IMR-90 (cell line): ENCODE measurements at regions not wholly inside any gene's neighbourhood (a gene's known extent, or its start where the extent isn't known, plus 50 kb on each side); places are given as distances from the start of the nearest gene placed in this dataset.

Experiments
- ATAC-seq: fragments of 200-7000 bp; cut with Tn5 transposase; 2 replicates; pipeline ENCODE4 v1.9.1; 2020; ENCODE audit warnings: low read depth, mild to moderate bottlenecking, moderate library complexity
- BruUV-seq: library from RNA; stranded (reverse); fragments of 400-500 nt; replicated peaks from 2 replicates; lab custom pipeline; 2021; lab: Mats Ljungman, UMichigan
- CTCF ChIA-PET: fragments of 300-600 bp; formaldehyde crosslinking; extraction: SDS; loops from one replicate; lab custom pipeline; 2021; ENCODE audit warnings: antibody characterized with exemption; lab: Yijun Ruan, JAX
- POLR2A ChIA-PET: fragments of 300-600 bp; sonication (Branson Sonifier 250); formaldehyde crosslinking; loops from one replicate; lab custom pipeline; 2022; ENCODE audit warnings: antibody characterized with exemption; ENCODE audit not compliant: unreplicated experiment; lab: Charles Lee
- DNase-seq: peaks from one replicate; pipeline ENCODE4 v3.0.0; 2013
- H2AFZ ChIP-seq: replicated peaks from 2 replicates; pipeline ENCODE3; 2013; ENCODE audit warnings: low read length, mild to moderate bottlenecking; ENCODE audit not compliant: poor library complexity
- H2AK5ac ChIP-seq: 2 replicates; pipeline ENCODE4 v1.6.1; 2013; ENCODE audit warnings: low read depth, low read length, inconsistent platforms
- H2AK9ac ChIP-seq: replicated peaks from 2 replicates; pipeline ENCODE3; 2013; ENCODE audit warnings: mild to moderate bottlenecking, low read depth, low read length, moderate library complexity; ENCODE audit not compliant: poor library complexity
- H2BK120ac ChIP-seq: 2 replicates; pipeline ENCODE4 v1.6.1; 2013; ENCODE audit warnings: low read depth, low read length, inconsistent platforms
- H2BK15ac ChIP-seq: 3 replicates; pipeline ENCODE4 v1.6.1; 2013; ENCODE audit warnings: low read depth, low read length, inconsistent platforms
- H2BK20ac ChIP-seq: 2 replicates; pipeline ENCODE4 v1.6.1; 2013; ENCODE audit warnings: low read depth, mild to moderate bottlenecking, inconsistent platforms, low read length, moderate library complexity
- H2BK5ac ChIP-seq: 2 replicates; pipeline ENCODE4 v1.6.1; 2013; ENCODE audit warnings: mild to moderate bottlenecking, low read depth, low read length, inconsistent platforms; ENCODE audit not compliant: poor library complexity, severe bottlenecking
- H3K14ac ChIP-seq: replicated peaks from 2 replicates; pipeline ENCODE4 v1.6.1; 2013; ENCODE audit warnings: low read depth, low read length, inconsistent platforms
- H3K18ac ChIP-seq: 2 replicates; pipeline ENCODE4 v1.6.1; 2013; ENCODE audit warnings: low read depth, low read length, control low read depth
- H3K23ac ChIP-seq: 2 replicates; pipeline ENCODE4 v1.6.1; 2013; ENCODE audit warnings: low read depth, low read length, inconsistent platforms
- H3K27ac ChIP-seq: 2 replicates; pipeline ENCODE4 v1.5.1; 2013; ENCODE audit warnings: mild to moderate bottlenecking, control low read depth, low read length; ENCODE audit not compliant: insufficient read depth
- H3K27me3 ChIP-seq: 2 replicates; pipeline ENCODE4 v1.6.1; 2013; ENCODE audit warnings: low read length; ENCODE audit not compliant: control insufficient read depth, insufficient read depth
- H3K36me3 ChIP-seq: 2 replicates; pipeline ENCODE4 v1.6.1; 2013; ENCODE audit warnings: low read length, mixed read lengths; ENCODE audit not compliant: control insufficient read depth, insufficient read depth
- H3K4ac ChIP-seq: 2 replicates; pipeline ENCODE4 v1.6.1; 2013; ENCODE audit warnings: low read depth, low read length, inconsistent platforms
- H3K4me1 ChIP-seq: 2 replicates; pipeline ENCODE4 v1.6.1; 2013; ENCODE audit warnings: low read length, mixed read lengths; ENCODE audit not compliant: control insufficient read depth, insufficient read depth
- H3K4me2 ChIP-seq: 2 replicates; pipeline ENCODE4 v1.6.1; 2013; ENCODE audit warnings: low read depth, mild to moderate bottlenecking, control low read depth, low read length, moderate library complexity
- H3K4me3 ChIP-seq: 2 replicates; pipeline ENCODE4 v1.5.1; 2013; ENCODE audit warnings: low read depth, mild to moderate bottlenecking, control low read depth, low read length, moderate library complexity; ENCODE audit not compliant: insufficient read depth
- H3K56ac ChIP-seq: 2 replicates; pipeline ENCODE4 v1.6.1; 2013; ENCODE audit warnings: low read length, inconsistent platforms; ENCODE audit not compliant: insufficient read depth; ENCODE audit errors: extremely low read depth
- H3K79me1 ChIP-seq, 2 experiments: 2 replicates each; pipeline ENCODE4 v1.6.1; 2013; ENCODE audit warnings: low read length in 2 of 2, inconsistent platforms in 1 of 2, low read depth in 1 of 2
- H3K9ac ChIP-seq: 2 replicates; pipeline ENCODE4 v1.6.1; 2013; ENCODE audit warnings: low read depth, low read length, control low read depth
- H3K9me1 ChIP-seq: 2 replicates; pipeline ENCODE4 v1.6.1; 2013; ENCODE audit warnings: low read length, inconsistent platforms; ENCODE audit not compliant: insufficient read depth
- H3K9me3 ChIP-seq: 2 replicates; pipeline ENCODE4 v1.6.1; 2013; ENCODE audit warnings: low read length; ENCODE audit not compliant: control insufficient read depth, insufficient read depth
- H4K20me1 ChIP-seq: 2 replicates; pipeline ENCODE4 v1.6.1; 2013; ENCODE audit warnings: low read length, inconsistent platforms; ENCODE audit not compliant: insufficient read depth
- H4K5ac ChIP-seq: 2 replicates; pipeline ENCODE4 v1.6.1; 2013; ENCODE audit warnings: mild to moderate bottlenecking, low read depth, low read length, control low read depth
- H4K8ac ChIP-seq, 2 experiments: 2 replicates each; pipeline ENCODE4 v1.6.1; 2013; ENCODE audit warnings: low read depth in 2 of 2, low read length in 2 of 2, control low read depth in 1 of 2, inconsistent platforms in 1 of 2
- H4K91ac ChIP-seq: 2 replicates; pipeline ENCODE4 v1.6.1; 2013; ENCODE audit warnings: low read depth, low read length, inconsistent platforms; ENCODE audit not compliant: insufficient read depth
- BHLHE40 ChIP-seq: fragments of 150-350 bp; IDR thresholded peaks from 2 replicates; pipeline ENCODE4 v1.6.1; 2016; ENCODE audit warnings: mild to moderate bottlenecking, low read depth, low read length
- CHD1 ChIP-seq: IDR thresholded peaks from 2 replicates; pipeline ENCODE4 v1.6.1; 2012; ENCODE audit warnings: low read depth, low read length, improper control_type of control experiment
- MAFK ChIP-seq: IDR thresholded peaks from 2 replicates; pipeline ENCODE4 v1.6.1; 2012; ENCODE audit warnings: low read depth, low read length, improper control_type of control experiment
- MXI1 ChIP-seq: IDR thresholded peaks from 2 replicates; pipeline ENCODE4 v1.6.1; 2012; ENCODE audit warnings: low read depth, mild to moderate bottlenecking, low read length, moderate library complexity, borderline replicate concordance
- NFE2L2 ChIP-seq: fragments of 150-350 bp; IDR thresholded peaks from 2 replicates; pipeline ENCODE4 v1.6.1; 2016; ENCODE audit warnings: low read depth, mild to moderate bottlenecking, low read length
- POLR2A ChIP-seq: IDR thresholded peaks from 2 replicates; pipeline ENCODE4 v1.6.1; 2012; ENCODE audit warnings: mild to moderate bottlenecking, low read depth, low read length
- SMC3 ChIP-seq: fragments of 150-350 bp; IDR thresholded peaks from 2 replicates; pipeline ENCODE4 v1.6.1; 2016; ENCODE audit warnings: low read depth, mild to moderate bottlenecking, antibody characterized with exemption, low read length, moderate library complexity
- USF2 ChIP-seq: fragments of 150-350 bp; IDR thresholded peaks from 2 replicates; pipeline ENCODE4 v1.6.1; 2017; ENCODE audit warnings: mild to moderate bottlenecking, antibody characterized with exemption, low read length, low read depth
- WGBS, 2 experiments: methylation state at CpG; one replicate each; pipeline versions ENCODE4 v1.1.5 to v1.1.7; 2013; ENCODE audit warnings: missing lambda C conversion rate in 2 of 2; ENCODE audit not compliant: insufficient read length in 1 of 2; ENCODE audit errors: extremely low coverage in 2 of 2; 5-methylcytosine and 5-hydroxymethylcytosine counted together
- dilution Hi-C: fragments of 300-500 bp; cut with HindIII; formaldehyde crosslinking; loops from one replicate; pipeline ENCODE4 v1.14.3; 2018; ENCODE audit warnings: low sequenced_read_pairs; ENCODE audit not compliant: unreplicated experiment
- in situ Hi-C: fragments of 300-500 bp; cut with MboI; formaldehyde crosslinking; loops from 3 replicates; pipeline ENCODE4 v1.14.3; 2019; ENCODE audit warnings: low sequenced_read_pairs, inconsistent platforms, mixed read lengths
- intact Hi-C: fragments of 100-400 bp; cut with micrococcal nuclease; formaldehyde crosslinking; loops from 2 replicates; pipeline ENCODE4 v1.10.0; 2022

- H3K9me3 ChIP-seq: no peaks in the 10 kb centered on the region
- dilution Hi-C loops (no loop called here), intact Hi-C loops (no loop called here), in situ Hi-C loops (no loop called here)
- H3K4me2 ChIP-seq: no peak overlapping the region
- no peaks in the 10 kb centered on the region for H3K27me3 ChIP-seq
- peaks cover 7% of the 10 kb centered on the region; the same call in 1 of the 2 replicates for H3K9me1 ChIP-seq
- H3K36me3 ChIP-seq: no peaks in the 10 kb centered on the region
- H3K23ac ChIP-seq: no peak overlapping the region
- H3K14ac ChIP-seq: no peak overlapping the region
- no peak for ATAC-seq
- no peak overlapping the region for H2BK5ac ChIP-seq
- no peak overlapping the region for H3K9ac ChIP-seq
- POLR2A ChIA-PET: no interaction called here
- no peak overlapping the region for H2AK9ac ChIP-seq
- TF ChIP-seq MXI1 (no peak), POLR2A (no peak), CHD1 (no peak), SMC3 (no peak), USF2 (no peak), MAFK (no peak), NFE2L2 (no peak), BHLHE40 (no peak)
- no peak overlapping the region for H3K4me3 ChIP-seq
- H3K18ac ChIP-seq: no peak overlapping the region
- no peak overlapping the region for H4K5ac ChIP-seq
- H2BK15ac ChIP-seq: no peak overlapping the region
- no peak overlapping the region for H3K27ac ChIP-seq
- peaks cover 2% of the 10 kb centered on the region; the same call in 1 of the 2 replicates for H3K4me1 ChIP-seq
- H4K8ac ChIP-seq: no peak overlapping the region
- 80 to 100% methylated on average over 1 to 2 of the region's 2 CpGs for WGBS, 2 experiments
- no peak overlapping the region for H2BK20ac ChIP-seq
- H3K56ac ChIP-seq: no peak overlapping the region
- no peak overlapping the region for H2AFZ ChIP-seq
- H2BK120ac ChIP-seq: no peak overlapping the region
- no TSS peak for BruUV-seq
- H3K79me1 ChIP-seq: no peaks in the 10 kb centered on the region
- CTCF ChIA-PET: no interaction called here
- no peak overlapping the region for H3K4ac ChIP-seq
- no peaks in the 10 kb centered on the region for H4K20me1 ChIP-seq
- H4K91ac ChIP-seq: no peak overlapping the region
- no peak overlapping the region for H2AK5ac ChIP-seq
- DNase-seq: no peak
Measured at GRCh38 chr5:67999391-67999790, 216.2 kb upstream of the PIK3R1 start.
